ENCODE measurements at regions not wholly inside any gene's neighbourhood (a gene's known extent, or its start where the extent isn't known, plus 50 kb on each side); places are given as distances from the start of the nearest gene placed in this dataset.

DNA sequence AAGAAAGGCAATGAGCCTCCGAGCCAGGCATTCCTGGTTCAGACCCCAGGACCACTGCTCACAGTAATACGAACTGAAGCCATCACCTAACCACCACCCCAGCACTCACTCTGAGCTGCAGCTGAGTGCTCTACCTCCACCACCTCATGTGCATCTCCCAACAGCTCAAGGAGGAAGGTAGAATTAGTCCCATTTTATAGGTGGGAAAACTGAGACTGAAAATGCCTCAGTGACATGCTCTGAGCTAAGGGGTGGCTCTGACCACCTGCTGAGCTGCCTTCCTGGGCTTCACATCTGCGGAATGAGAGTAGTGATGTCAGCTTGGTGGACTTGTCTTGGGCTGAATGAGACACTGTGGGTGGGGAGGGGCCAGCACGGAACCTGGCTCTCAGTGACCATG, 159.7 kb upstream of the UNC5B start:
- Histone ChIP-seq H3K4me3 (ENCODE audit: control insufficient read depth in 1 of 2, extremely low read depth in 1 of 2, low read length in 1 of 2) (no peak overlapping the region), H3K27ac (ENCODE audit: low read length) (no peak overlapping the region), H3K36me3 (ENCODE audit: control insufficient read depth in 2 of 2, extremely low read depth in 1 of 2, insufficient read depth in 1 of 2, low read length in 1 of 2) (no peaks in the 10 kb centered on the region), H3K4me1 (ENCODE audit: control insufficient read depth in 1 of 2, extremely low read depth in 1 of 2, insufficient read depth in 2 of 2, low read length in 2 of 2) (no peaks in the 10 kb centered on the region), H3K27me3 (replicated peaks in 1 of 2; ENCODE audit: control insufficient read depth in 2 of 2, extremely low read depth in 1 of 2, insufficient read depth in 2 of 2, low read length in 1 of 2) (peaks cover 0 to 27% of the 10 kb centered on the region in 2 experiments), H3K9me3 (no peaks in the 10 kb centered on the region)
- ChIA-PET CTCF (interaction anchor here in 1 of 2 donors (0.5 kb wide), 1 partner anchor 559 kb away, joined by 4 read pairs; no protein-coding TSS in a partner anchor), POLR2A (no interaction called here)
- Mint-ChIP-seq H3K9me3 (no peaks in the 10 kb centered on the region), H3K4me1 (no peaks in the 10 kb centered on the region), H3K36me3 (no peaks in the 10 kb centered on the region), H3K27ac (no peak overlapping the region), H3K4me3 (no peak overlapping the region), H3K27me3 (peaks cover 16% of the 10 kb centered on the region in 2 donors)
- WGBS (ENCODE audit: insufficient coverage) = 88% methylated on average over 2 of the region's 4 CpGs
- ATAC-seq (replicated peaks in 1 of 4) (no peak), DNase-seq (no peak)

DNA sequence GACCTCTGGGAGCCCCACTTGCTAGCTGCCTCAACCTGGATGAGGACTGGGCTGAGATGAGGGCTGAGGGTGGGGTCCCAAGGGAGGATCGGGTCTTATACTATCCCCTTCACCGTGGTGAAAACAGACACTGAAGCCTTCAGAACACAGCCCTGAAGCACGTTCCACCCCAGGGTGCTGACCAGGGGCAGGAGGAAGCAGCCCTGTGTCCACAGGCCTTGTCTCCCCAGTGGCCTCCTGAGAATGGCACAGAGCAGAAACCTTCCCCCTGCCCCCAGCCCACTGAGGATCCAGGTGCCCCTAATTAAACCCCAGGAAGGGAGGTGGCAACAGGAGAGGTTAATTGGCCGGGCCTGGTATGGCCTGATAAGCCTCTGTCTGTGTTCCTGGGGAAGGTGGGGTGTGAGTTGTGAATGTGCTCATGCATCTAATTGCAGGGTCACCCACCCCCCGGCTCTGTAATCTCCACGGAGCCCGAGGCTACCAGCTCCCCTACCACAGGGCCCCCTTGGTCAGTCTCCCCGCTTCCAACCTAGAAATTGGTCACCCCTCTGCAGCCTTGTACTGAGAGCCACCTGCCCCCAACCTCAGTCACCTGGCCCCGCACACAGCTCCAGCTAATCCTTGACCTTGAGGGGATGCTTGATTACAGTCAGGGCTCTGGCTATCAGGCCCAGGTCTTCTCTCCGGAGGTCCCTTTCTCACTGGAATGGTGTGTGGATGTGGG, 159.0 kb upstream of the UNC5B start:
- H3K4me3 ChIP-seq (ENCODE audit: control insufficient read depth in 1 of 2, extremely low read depth in 1 of 2, low read length in 1 of 2) = no peak overlapping the region

DNA sequence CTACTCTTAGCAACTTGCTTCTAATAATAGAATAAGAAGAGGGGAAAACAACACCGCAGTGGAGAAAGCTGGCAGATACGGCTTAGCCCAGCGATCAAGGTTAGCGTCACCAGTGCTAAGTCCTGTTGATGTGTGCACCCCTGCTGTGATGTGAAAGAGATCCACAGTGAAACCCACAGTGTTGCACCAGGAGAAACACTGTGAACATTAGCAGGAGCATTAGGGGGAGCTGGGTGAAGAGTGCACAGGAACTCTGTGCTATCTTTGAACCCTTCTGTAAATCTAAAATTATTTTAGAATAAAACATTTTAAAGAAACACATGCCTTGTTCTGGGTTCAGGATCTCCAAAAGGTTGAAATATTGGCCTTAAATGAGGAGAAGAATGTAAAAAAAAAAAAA, 154.1 kb upstream of the UNC5B start:
- no CpG with 5 or more reads among the region's 4 CpGs for WGBS (ENCODE audit: insufficient coverage)
- no peaks in the 10 kb centered on the region for H3K36me3 ChIP-seq (ENCODE audit: control insufficient read depth in 2 of 2, extremely low read depth in 1 of 2, insufficient read depth in 1 of 2, low read length in 1 of 2)
- Mint-ChIP-seq H3K9me3 (no peaks in the 10 kb centered on the region), H3K36me3 (no peaks in the 10 kb centered on the region), H3K27me3 (peaks cover 6 to 9% of the 10 kb centered on the region in 2 donors), H3K27ac (no peak overlapping the region), H3K4me3 (no peak overlapping the region), H3K4me1 (no peaks in the 10 kb centered on the region)
- no peak overlapping the region for H3K27ac ChIP-seq (ENCODE audit: low read length)
- H3K27me3 ChIP-seq (replicated peaks in 1 of 2; ENCODE audit: control insufficient read depth in 2 of 2, extremely low read depth in 1 of 2, insufficient read depth in 2 of 2, low read length in 1 of 2) = peaks cover 0 to 6% of the 10 kb centered on the region in 2 experiments
- ATAC-seq (replicated peaks in 1 of 4) (no peak), DNase-seq (no peak)
- H3K4me3 ChIP-seq (ENCODE audit: control insufficient read depth in 1 of 2, extremely low read depth in 1 of 2, low read length in 1 of 2) = no peak overlapping the region
- ChIA-PET CTCF (no interaction called here), POLR2A (interaction anchor here in 1 of 2 donors (0.5 kb wide), 1 partner anchor 1982 kb away, joined by 4 read pairs; no protein-coding TSS in a partner anchor)
- no peaks in the 10 kb centered on the region for H3K4me1 ChIP-seq (ENCODE audit: control insufficient read depth in 1 of 2, extremely low read depth in 1 of 2, insufficient read depth in 2 of 2, low read length in 2 of 2)
- H3K9me3 ChIP-seq = no peaks in the 10 kb centered on the region

More for the DNA sequence above, 159.0 kb upstream of the UNC5B start:
- no peaks in the 10 kb centered on the region for H3K36me3 Mint-ChIP-seq
- H3K4me1 ChIP-seq (ENCODE audit: control insufficient read depth in 1 of 2, extremely low read depth in 1 of 2, insufficient read depth in 2 of 2, low read length in 2 of 2) = no peaks in the 10 kb centered on the region
- no peaks in the 10 kb centered on the region for H3K4me1 Mint-ChIP-seq
- H3K27me3 Mint-ChIP-seq = peaks cover 16% of the 10 kb centered on the region in 2 donors
- CTCF ChIA-PET = interaction anchor here in 1 of 2 donors (0.5 kb wide), 1 partner anchor 558 kb away, joined by 4 read pairs; no protein-coding TSS in a partner anchor
- no peaks in the 10 kb centered on the region for H3K9me3 ChIP-seq
- no peaks in the 10 kb centered on the region for H3K36me3 ChIP-seq (ENCODE audit: control insufficient read depth in 2 of 2, extremely low read depth in 1 of 2, insufficient read depth in 1 of 2, low read length in 1 of 2)
- no peak overlapping the region for H3K4me3 Mint-ChIP-seq
- DNase-seq = no peak
- H3K27ac Mint-ChIP-seq = no peak overlapping the region
- 70% methylated on average over 6 of the region's 10 CpGs for WGBS (ENCODE audit: insufficient coverage)
- no peaks in the 10 kb centered on the region for H3K9me3 Mint-ChIP-seq
- no peak overlapping the region for H3K27ac ChIP-seq (ENCODE audit: low read length)
- no peak for ATAC-seq (replicated peaks in 1 of 4)
- peaks cover 0 to 27% of the 10 kb centered on the region in 2 experiments for H3K27me3 ChIP-seq (replicated peaks in 1 of 2; ENCODE audit: control insufficient read depth in 2 of 2, extremely low read depth in 1 of 2, insufficient read depth in 2 of 2, low read length in 1 of 2)
- POLR2A ChIA-PET = no interaction called here

GRCh38 chr10:71059054-71059818, 153.1 kb upstream of the UNC5B start:
- ChIA-PET CTCF (no interaction called here), POLR2A (no interaction called here)
- DNase-seq (no peak), ATAC-seq (replicated peaks in 1 of 4) (no peak)
- H3K4me3 ChIP-seq (ENCODE audit: control insufficient read depth in 1 of 2, extremely low read depth in 1 of 2, low read length in 1 of 2) = no peak overlapping the region
- Mint-ChIP-seq H3K27ac (no peak overlapping the region), H3K36me3 (no peaks in the 10 kb centered on the region), H3K27me3 (peaks cover 6 to 7% of the 10 kb centered on the region in 2 donors), H3K4me3 (no peak overlapping the region), H3K9me3 (no peaks in the 10 kb centered on the region), H3K4me1 (no peaks in the 10 kb centered on the region)
- 81% methylated on average over 8 of the region's 12 CpGs for WGBS (ENCODE audit: insufficient coverage)
- no peak overlapping the region for H3K27ac ChIP-seq (ENCODE audit: low read length)
- H3K9me3 ChIP-seq = no peaks in the 10 kb centered on the region
- no peaks in the 10 kb centered on the region for H3K4me1 ChIP-seq (ENCODE audit: control insufficient read depth in 1 of 2, extremely low read depth in 1 of 2, insufficient read depth in 2 of 2, low read length in 2 of 2)
- peaks cover 0 to 6% of the 10 kb centered on the region in 2 experiments for H3K27me3 ChIP-seq (replicated peaks in 1 of 2; ENCODE audit: control insufficient read depth in 2 of 2, extremely low read depth in 1 of 2, insufficient read depth in 2 of 2, low read length in 1 of 2)
- H3K36me3 ChIP-seq (ENCODE audit: control insufficient read depth in 2 of 2, extremely low read depth in 1 of 2, insufficient read depth in 1 of 2, low read length in 1 of 2) = no peaks in the 10 kb centered on the region

DNA sequence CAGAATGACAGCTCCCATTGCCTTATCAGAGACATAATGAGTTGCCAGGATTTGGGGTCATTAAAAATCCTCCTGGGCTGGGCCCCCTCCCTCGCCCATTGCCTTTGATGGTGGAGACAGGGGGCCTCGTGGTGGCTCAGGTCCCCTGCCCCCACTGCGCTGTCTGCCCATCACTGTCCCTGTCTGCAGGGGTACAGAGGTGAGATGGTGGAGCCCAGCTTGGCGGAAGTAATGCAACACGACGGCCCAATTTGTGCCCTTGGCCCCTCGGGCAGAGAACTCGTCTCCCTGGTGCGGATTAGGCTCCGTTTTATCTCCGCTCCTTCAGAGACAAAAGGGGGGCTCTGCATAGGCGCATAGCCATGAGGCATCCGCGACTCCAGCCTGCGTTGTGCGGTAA, 152.4 kb upstream of the UNC5B start:
- ATAC-seq (replicated peaks in 1 of 4) = no peak
- no peak overlapping the region for H3K4me3 Mint-ChIP-seq
- 87% methylated on average over 14 of the region's 16 CpGs for WGBS (ENCODE audit: insufficient coverage)
- Histone ChIP-seq H3K27me3 (replicated peaks in 1 of 2; ENCODE audit: control insufficient read depth in 2 of 2, extremely low read depth in 1 of 2, insufficient read depth in 2 of 2, low read length in 1 of 2) (peaks cover 0 to 6% of the 10 kb centered on the region in 2 experiments), H3K9me3 (no peaks in the 10 kb centered on the region), H3K27ac (ENCODE audit: low read length) (no peak overlapping the region), H3K4me3 (ENCODE audit: control insufficient read depth in 1 of 2, extremely low read depth in 1 of 2, low read length in 1 of 2) (no peak overlapping the region), H3K36me3 (ENCODE audit: control insufficient read depth in 2 of 2, extremely low read depth in 1 of 2, insufficient read depth in 1 of 2, low read length in 1 of 2) (no peaks in the 10 kb centered on the region), H3K4me1 (ENCODE audit: control insufficient read depth in 1 of 2, extremely low read depth in 1 of 2, insufficient read depth in 2 of 2, low read length in 2 of 2) (no peaks in the 10 kb centered on the region)
- H3K27ac Mint-ChIP-seq = no peak overlapping the region
- CTCF ChIA-PET = no interaction called here
- no peak for DNase-seq
- H3K4me1 Mint-ChIP-seq = no peaks in the 10 kb centered on the region
- POLR2A ChIA-PET = no interaction called here
- H3K36me3 Mint-ChIP-seq = no peaks in the 10 kb centered on the region
- peaks cover 3 to 9% of the 10 kb centered on the region in 2 donors for H3K27me3 Mint-ChIP-seq
- H3K9me3 Mint-ChIP-seq = no peaks in the 10 kb centered on the region

DNA sequence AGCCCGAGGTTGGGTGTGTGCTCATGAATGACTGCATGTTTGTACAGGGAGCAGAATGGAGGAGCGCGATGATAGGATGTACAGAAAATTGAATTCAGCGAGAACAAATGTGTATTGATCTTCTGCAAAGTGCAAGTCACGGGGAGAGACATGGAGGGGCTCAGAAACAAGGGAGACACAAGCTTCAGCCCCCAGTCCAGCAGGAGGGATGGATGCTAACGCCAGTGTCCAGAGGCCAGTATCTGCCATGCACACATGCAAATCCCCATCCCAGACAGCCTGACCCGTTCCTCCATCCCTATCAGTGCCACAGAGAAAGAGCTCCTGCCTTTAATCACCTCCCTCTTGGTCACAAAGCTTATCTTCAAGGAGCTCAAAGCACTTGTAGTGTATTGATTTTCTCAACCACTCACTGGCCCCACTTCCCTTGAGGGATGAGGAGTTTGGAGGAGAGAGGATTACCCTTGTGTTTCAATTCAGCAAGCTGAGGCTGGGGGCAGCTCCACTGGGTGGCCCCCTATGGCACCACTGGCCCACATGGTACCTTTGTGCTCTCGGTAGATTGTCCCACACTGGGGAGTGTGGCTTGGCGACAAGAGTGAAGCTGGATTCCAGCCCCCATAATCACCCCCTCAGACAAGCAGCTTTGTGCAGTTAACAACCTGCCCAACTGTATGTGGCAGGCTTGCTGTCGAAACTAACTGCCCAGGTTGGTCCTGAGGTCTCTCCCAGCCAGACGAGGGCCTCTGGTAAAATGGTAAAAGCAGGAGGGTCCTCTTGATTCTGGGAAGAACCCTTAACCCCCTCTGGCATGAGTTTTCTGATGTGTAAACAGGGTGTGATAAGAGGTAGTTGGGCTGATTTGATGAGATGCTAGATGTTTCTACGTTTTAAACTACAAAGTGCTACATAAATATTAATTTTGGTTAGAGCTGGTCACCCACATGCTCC, 151.6 kb upstream of the UNC5B start:
- H3K4me3 Mint-ChIP-seq = no peak overlapping the region
- ATAC-seq (replicated peaks in 1 of 4) (no peak), DNase-seq (no peak)
- 84% methylated on average over 7 of the region's 12 CpGs for WGBS (ENCODE audit: insufficient coverage)
- Histone ChIP-seq H3K36me3 (ENCODE audit: control insufficient read depth in 2 of 2, extremely low read depth in 1 of 2, insufficient read depth in 1 of 2, low read length in 1 of 2) (no peaks in the 10 kb centered on the region), H3K27me3 (replicated peaks in 1 of 2; ENCODE audit: control insufficient read depth in 2 of 2, extremely low read depth in 1 of 2, insufficient read depth in 2 of 2, low read length in 1 of 2) (peaks cover 0 to 6% of the 10 kb centered on the region in 2 experiments), H3K4me3 (ENCODE audit: control insufficient read depth in 1 of 2, extremely low read depth in 1 of 2, low read length in 1 of 2) (no peak overlapping the region), H3K27ac (ENCODE audit: low read length) (no peak overlapping the region), H3K9me3 (no peaks in the 10 kb centered on the region), H3K4me1 (ENCODE audit: control insufficient read depth in 1 of 2, extremely low read depth in 1 of 2, insufficient read depth in 2 of 2, low read length in 2 of 2) (no peaks in the 10 kb centered on the region)
- H3K27me3 Mint-ChIP-seq = peaks cover 3 to 7% of the 10 kb centered on the region in 2 donors
- POLR2A ChIA-PET = no interaction called here
- CTCF ChIA-PET = no interaction called here
- H3K4me1 Mint-ChIP-seq = no peaks in the 10 kb centered on the region
- H3K27ac Mint-ChIP-seq = no peak overlapping the region
- no peaks in the 10 kb centered on the region for H3K9me3 Mint-ChIP-seq
- H3K36me3 Mint-ChIP-seq = no peaks in the 10 kb centered on the region
